Inflammatory macrophage (primary cell): ENCODE measurements at regions not wholly inside any gene's neighbourhood (a gene's known extent, or its start where the extent isn't known, plus 50 kb on each side); places are given as distances from the start of the nearest gene placed in this dataset.
"Not testable (repeated sequence)": the region's sequence is repeated elsewhere in the genome, so short reads cannot be mapped to it uniquely, and the experiment has no call there.

Source experiments
- DNase-seq, 2 donors: peaks; one replicate each; pipeline ENCODE4 v3.0.0-alpha.2; 2020 to 2022

DNA sequence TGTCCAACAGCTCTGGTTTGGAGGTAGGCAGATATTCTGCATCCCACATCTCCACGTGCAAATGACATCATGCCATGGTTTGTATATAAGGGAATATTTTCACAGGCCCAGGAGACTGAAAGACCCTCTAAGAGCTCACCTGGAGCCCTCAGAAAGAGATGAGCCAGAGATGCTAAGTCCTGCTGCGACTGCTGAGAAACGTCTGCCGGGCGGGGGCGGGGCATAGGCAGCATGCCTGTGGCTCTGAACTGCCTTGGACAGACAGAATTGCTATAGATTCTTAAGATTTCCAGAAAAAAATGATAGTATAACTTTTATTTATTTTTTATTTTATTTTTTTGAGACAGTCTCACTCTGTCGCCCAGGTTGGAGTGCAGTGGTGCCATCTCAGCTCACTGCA lies 64.2 kb upstream of the METTL9 start:
- DNase-seq, result not testable (repeated sequence)

- not testable (repeated sequence) for DNase-seq
These were observed 62.6 kb upstream of the METTL9 start for GRCh38 chr16:21536740-21537139.

GRCh38 chr16:21537598-21537997 lies 61.8 kb upstream of the METTL9 start:
- DNase-seq, result not testable (repeated sequence)

- DNase-seq, result not testable (repeated sequence)
These were observed 60.2 kb upstream of the METTL9 start for GRCh38 chr16:21539107-21539618.

- peak; percentile 66 to 84 for DNase-seq
These were observed 58.5 kb upstream of the METTL9 start for GRCh38 chr16:21540770-21541433.

DNA sequence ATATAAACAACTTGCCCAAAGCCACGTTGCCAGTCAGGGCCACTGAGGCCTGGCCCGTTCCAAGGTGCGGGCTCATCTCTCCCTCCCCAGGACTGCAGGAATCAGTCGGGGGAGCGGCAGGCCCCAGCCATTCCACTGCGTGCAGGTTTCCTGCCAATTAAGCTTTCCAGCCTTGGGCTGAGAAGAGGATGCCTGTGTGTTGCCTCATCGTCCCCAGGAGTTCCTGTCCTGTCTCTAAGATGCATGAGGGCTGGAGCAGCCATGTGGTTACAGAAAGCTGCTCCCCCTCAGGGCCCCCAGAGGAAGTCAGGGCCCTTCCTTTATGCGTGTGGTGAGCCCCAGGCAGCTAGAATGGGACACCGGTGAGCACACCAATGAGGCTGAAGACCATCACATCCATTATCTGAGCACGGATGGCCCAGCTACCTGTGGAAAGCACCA lies 57.7 kb upstream of the METTL9 start:
- not testable (repeated sequence) for DNase-seq

DNA sequence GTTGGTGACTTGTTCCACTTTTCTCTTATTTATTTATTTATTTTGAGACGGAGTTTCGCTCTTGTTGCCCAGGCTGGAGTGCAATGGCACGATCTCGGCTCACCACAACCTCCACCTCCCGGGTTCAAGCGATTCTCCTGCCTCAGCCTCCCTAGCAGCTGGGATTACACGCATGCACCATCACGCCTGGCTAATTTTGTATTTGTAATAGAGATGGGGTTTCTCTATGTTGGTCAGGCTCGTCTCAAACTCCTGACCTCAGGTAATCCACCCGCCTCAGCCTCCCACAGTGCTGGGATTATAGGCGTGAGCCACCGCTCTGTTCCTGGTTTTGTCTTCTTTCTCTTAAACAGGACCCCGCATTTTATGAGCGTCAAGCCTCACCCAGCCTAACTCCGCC lies 57.3 kb upstream of the METTL9 start:
- not testable (repeated sequence) for DNase-seq

DNA sequence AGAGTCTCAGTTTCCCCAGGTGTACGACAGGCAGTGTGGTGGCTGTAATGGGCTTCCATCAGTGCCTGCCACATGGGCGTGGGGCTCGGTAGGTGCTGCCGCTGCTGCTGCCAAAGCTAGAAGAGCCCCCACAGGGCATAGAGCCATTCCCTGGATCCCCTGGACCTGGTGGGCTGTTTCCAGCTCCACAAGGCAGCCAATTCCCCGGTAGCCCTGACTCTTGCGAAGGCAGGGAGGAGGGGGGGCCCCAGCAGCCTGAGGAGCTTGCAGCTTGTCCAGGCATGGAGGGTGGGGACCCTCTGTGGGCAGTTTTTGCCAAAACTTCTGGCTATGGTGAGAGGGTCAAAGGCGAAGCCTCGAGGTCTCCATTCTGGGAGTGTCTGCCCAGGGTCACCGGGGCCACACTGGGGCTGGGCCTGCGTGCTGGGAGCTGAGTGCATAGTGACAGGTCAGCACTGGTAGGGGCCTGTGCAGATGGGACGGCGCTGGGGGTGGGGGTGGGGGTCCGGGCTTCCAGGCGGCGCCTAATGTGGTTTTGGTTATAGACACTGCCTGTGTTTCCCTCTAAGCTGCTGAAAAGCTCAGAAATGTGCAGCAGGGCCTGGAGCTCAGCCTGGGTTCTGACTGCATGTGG lies 56.8 kb upstream of the METTL9 start:
- not testable (repeated sequence) for DNase-seq

- DNase-seq, result not testable (repeated sequence)
These were observed 56.1 kb upstream of the METTL9 start for GRCh38 chr16:21543151-21543836.

GRCh38 chr16:21545664-21546326 lies 53.6 kb upstream of the METTL9 start:
- not testable (repeated sequence) for DNase-seq

DNA sequence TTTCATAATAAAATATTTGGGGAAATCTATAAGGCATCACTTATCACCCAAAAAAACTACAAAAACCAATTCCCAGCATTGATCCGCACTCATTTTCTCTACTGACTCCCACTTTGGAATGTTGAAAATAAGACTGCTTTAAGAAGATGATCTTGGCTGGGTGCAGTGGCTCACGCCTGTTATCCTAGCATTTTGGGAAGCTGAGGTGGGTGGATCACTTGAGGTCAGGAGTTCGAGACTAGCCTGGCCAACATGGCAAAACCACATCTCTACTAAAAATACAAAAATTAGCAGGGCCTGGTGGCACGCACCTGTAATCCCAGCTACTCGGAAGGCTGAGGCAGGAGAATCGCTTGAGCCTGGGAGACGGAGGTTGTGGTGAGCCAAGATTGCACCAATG lies 50.0 kb upstream of the METTL9 start:
- DNase-seq, result not testable (repeated sequence)
